Eye (tissue), 1 donor: ENCODE measurements at regions not wholly inside any gene's neighbourhood (a gene's known extent, or its start where the extent isn't known, plus 50 kb on each side); places are given as distances from the start of the nearest gene placed in this dataset.

ENCODE experiments used
- DNase-seq: peaks from one replicate; pipeline ENCODE4 v3.0.0-alpha.2; 2015

DNA sequence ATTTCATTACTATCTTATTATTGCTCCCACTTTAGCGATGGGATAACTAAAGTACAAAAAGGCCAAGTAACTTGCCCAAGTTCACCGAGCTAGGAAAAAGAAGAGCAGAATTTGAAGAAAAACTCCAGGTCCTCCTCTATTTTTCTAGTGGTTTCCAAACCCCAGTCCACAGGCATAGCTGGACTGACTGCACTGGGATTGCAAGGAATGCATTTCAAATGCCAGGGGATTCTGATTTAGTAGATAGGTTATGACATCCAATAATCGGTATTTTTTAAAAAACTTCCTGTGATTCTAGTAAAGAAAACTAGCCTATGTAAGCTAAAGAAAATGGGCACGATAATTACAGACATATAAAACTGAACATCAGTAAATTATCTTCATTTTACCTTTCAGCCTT lies 62.7 kb upstream of the GALNT5 start:
- DNase-seq: no peak

DNA sequence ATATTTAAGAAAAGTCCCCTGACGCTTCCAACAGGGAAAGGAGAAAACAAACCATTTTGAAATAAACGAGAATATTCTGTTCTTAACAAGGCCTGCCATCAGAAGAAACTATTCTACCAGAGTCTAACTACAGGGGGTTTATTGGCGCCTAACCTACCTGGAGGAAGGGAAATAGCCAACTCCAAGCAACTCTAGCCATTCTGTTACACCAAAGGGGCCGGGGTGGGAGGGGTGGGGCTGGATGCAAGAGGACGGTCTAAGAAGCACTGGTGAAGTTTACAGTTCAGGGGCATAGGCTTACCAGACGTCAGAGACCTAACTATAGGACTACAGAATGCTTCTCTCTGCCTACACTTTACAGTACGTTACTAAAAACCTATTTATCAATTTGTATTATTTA lies 60.5 kb upstream of the GALNT5 start:
- DNase-seq: no peak

DNA sequence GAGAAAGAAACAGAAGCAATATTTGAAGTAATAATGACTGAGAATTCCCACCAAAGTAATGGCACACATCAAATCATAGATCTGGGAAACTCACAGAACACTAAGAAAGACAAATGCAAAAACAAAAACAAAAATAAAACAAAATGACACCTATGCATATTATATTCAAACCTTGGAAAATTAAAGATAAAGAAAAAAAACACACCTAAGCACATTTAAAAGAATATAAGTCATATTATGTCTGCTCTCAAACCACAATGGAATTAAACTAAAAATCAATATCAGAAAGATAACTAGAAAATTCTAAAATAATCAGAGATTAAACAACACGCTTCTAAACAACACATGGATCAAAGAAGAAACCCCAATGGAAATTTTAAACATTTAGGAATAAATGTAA lies 59.7 kb upstream of the GALNT5 start:
- DNase-seq: no peak

DNA sequence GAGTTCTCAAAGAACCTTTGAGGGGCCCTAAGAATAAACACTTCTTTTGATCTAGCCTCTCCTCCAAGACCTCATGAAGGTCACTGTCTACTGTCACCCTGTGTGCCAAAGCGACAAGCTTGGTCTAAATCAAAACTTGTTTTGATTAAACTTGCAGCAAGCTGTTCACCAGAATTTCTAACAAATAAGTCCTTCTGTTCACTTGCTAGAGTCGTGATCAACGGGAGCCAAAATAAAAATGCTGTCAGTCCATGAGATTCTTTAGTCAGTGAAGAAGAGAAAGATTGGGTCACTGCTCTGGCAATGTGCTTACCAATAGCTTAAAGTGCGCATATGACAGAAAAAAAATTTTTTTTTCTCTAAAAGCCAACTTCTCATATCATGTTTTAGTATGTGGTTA lies 53.9 kb upstream of the GALNT5 start:
- DNase-seq: no peak

DNA sequence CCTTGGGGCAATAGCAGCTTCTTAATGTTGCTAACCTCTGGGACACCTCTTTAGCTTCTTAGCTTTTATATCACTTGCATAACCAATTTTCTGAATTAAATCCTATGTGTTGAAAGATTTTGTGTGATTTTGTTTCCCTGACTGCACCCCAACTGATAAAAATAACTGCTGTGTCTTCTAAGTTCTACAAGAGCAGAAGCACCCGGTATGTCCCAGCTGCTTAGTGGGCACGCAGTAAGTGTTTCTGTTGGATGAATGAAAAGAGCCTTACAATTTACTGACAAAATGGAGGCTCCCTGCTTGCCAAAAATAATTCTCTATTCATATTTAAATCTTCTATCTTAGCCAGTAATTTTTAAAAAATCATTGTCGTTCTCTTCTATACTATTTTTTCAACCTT lies 53.1 kb upstream of the GALNT5 start:
- no peak for DNase-seq

DNA sequence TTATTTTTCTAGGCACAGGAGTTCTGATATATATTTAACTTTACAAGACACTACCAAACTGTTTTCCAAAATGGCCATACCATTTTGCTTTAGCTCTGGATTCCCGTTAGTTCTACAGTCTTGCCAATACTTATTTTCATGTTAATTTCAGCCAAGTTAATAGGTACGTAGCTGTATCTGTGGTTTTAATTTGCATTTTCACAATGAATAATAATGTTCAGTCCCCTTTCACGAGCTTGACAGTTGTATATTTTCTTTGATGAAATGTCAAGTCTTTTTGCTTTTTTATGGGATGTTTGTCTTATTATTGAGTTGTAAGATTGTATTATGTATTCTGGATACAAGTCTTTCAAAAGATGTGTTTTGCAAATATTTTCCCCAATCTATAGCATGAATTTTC lies 50.6 kb upstream of the GALNT5 start:
- DNase-seq: no peak
